GM19463 (cell line): ENCODE measurements at regions not wholly inside any gene's neighbourhood (a gene's known extent, or its start where the extent isn't known, plus 50 kb on each side); places are given as distances from the start of the nearest gene placed in this dataset.

Experiments
- ATAC-seq: cut with Tn5 transposase; IDR thresholded peaks from one replicate; pipeline ENCODE4 v1.9.1; 2021; ENCODE audit warnings: mild to moderate bottlenecking, moderate library complexity; ENCODE audit not compliant: unreplicated experiment

DNA sequence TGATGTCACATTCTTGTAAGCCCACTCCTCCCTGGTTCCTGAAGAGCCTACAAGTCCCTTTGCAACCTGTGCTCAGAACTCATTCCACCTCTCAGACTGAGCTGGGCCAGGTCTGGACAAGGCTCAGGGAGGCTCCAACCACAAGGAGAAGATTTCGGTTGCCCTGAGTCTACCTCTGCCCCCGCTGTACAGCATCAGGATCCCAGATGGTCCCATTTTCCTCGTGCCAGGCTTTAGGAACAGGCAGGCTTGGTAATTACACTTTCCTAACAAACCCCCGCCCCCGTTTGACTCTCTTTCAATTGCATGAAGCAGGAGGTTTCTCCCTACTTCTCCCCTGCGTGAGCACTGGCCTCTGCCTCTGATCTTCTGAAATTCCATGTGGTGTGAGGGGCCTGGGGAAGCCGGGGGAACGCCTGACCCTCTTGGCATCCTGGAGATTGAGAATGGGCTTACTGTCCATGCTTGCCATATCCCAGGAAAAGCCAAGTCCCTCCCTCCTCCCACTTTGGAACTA lies 86.9 kb upstream of the CTNNA1 start:
- ATAC-seq = no peak

GRCh38 chr5:138665261-138665660 lies 88.0 kb upstream of the CTNNA1 start:
- ATAC-seq = no peak

GRCh38 chr5:138664276-138664943 lies 88.8 kb upstream of the CTNNA1 start:
- no peak for ATAC-seq

- ATAC-seq = no peak
These were observed 88.4 kb upstream of the HSPA9 start for GRCh38 chr5:138663561-138663960.

DNA sequence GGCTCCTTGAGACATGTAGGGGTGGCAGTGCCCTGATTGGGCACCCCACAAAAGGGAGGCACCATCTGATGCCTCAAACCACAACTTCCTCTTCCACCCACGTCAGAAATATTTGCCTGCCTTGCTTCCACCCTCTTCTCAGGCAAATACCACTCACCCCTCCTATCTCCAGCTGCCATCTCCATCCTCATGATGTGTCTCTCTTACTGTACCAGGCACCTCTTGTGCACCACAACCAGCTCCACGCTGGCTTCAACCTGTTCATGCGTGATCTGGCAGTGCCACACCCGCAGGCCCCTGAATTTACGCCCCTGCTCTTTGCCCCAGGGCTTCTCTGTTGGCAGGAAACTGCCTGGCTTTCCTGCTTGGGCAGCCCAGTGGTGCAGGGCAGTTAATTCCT lies 87.8 kb upstream of the HSPA9 start:
- peak; percentile 54 for ATAC-seq

- peak; percentile 27 for ATAC-seq
These were observed 87.4 kb upstream of the HSPA9 start for GRCh38 chr5:138662599-138662998.

- ATAC-seq = no peak
These were observed 86.8 kb upstream of the HSPA9 start for GRCh38 chr5:138661991-138662434.

DNA sequence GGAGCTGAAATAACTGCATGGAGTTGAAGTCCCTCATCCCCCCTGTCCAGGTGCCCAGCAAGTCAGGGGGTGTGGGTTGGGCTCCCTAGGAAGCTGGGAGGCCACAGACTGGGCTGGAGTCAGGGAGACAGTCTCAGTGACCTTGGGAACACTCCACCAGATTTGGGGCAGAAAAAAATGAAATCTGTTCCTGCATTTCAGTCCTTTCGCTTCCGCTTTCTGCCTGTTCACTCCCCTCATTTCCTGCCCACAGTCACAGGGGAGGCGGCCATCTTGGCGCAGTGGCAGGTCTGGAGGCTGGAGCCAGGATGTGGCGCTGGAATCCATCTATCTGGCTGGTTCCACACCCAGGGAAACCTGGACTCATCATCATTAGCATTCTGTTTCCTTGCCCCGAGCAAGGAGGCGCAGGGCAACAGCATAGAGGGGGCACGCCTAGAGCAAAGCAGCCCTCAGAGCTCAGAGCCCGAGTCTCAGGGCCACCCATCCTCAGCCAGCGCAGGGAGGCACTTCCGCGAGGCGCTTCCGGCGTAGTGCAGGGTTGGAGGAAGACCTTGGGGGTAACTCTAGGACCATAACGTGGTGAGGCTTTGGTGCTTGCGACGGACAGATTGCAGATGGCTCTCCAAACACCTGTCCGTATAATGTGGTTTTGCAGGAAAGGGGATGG lies 86.2 kb upstream of the HSPA9 start:
- ATAC-seq = no peak

GRCh38 chr5:138660051-138660572 lies 84.9 kb upstream of the HSPA9 start:
- no peak for ATAC-seq

GRCh38 chr5:138659561-138659960 lies 84.4 kb upstream of the HSPA9 start:
- ATAC-seq = no peak

DNA sequence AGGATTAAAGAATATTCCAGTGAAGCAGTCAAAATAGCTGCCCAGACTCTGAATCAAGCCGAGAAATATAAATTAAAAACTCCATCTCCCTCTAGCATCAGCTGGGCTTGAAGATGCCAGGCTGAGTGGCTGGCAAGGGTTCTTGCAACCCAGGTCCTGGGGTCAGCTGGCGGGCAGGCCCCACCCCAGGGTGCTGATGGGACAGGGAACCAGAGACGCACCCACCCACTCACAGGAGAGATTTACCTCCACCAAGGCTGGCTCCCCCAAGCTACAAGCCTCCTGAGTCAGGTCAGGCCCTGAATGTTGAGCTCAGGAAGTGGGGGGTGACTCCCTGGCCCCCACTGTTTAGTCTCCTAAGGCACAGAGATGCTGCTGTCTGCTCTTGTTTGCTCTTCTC lies 83.9 kb upstream of the HSPA9 start:
- ATAC-seq = no peak

DNA sequence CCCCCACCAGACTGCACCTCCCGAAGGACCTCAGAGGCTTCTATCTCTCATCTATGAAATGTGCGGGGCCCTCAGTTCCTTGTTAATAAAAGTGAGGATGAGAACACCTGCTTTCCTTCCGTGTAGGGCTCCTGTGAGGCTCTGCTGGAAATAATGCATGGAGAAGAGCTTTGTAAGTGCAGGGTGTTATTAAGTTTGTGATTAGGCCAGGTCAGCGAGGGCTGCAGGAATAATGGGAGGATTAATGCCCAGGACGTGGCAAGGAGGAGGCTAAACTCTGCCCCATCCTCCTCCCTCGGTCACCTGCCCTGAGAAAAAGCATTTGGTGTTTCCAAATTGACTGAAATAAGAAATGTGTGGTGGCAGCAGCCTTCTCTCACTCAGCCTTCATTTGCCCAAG lies 83.5 kb upstream of the HSPA9 start:
- no peak for ATAC-seq

DNA sequence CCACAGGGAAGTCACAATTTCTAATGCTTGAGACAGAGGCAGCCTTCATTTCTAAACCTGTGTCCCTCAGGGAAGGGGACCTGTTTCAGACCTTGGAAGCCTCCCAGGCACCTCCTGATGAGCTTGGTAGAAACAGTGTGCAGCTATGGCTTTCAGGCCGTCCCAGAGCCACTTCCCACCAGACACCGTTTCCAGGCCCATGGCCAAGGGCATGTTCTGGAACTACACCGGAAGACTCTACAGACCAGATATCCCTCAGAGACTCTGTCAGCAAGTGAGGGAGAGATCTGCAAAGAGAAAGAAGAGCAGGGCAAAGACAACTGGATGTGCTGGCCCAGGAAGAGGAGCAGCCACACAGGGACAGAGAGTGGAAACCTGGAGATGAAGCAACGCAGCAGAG lies 82.2 kb upstream of the HSPA9 start:
- no peak for ATAC-seq

GRCh38 chr5:138656916-138657315 lies 81.7 kb upstream of the HSPA9 start:
- ATAC-seq = no peak

DNA sequence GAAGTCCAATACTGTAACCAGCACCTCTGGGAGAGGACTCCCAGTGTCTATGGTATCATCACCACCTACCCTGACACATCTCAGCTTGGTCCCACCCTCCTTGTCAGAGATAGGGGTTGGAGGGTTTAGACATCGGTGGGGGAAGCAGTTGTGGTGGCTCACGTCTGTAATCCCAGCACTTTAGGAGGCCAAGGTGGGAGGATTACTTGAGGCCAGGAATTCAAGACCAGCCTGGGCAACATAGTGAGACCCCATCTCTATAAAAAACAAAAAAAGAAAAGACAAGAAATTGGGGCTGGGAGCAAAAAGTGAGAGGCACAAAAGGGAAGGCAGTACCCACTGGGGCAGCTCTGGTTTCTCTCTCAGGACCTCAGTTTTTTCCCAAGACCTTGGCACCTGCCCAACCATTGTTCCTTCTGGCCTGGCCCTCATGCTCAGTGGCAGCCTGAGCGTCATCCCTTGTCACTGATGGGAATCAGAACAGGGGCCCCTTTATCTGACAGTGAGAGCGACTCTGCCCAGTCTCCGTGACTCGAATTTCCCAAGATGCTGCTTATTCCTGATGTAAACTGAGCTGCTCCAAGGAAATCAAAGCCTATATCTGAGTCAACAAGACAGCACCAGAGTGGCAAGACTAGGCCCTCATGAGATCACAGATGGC lies 80.5 kb upstream of the HSPA9 start:
- no peak for ATAC-seq

DNA sequence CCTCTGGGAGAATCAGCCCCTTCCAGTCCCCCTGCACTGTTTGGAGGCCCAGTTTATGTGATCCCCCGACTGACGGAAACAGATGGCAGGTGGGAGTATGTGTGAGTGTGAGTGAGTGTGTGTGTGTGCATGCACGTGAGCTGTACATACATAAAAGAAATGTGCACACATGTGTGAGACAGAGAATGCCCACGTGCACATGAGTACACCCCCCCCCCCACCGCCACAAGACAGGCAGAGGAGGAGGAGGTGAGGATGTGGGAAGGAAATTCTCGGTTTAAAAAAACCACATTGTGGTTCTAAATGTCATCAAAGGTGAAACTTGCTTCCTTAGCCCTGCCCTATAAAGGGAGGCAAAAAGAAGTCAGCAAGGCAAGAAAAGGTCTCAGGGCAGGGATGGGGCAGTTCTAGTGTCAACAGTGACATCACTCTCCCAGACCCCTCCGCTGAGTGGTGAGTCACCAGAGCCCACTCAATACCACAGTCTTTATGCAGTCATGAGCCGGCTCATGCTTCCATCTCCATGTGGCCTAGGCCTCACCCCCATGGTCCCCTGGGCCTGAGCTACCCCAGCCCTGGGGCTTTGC lies 79.2 kb upstream of the HSPA9 start:
- peak; percentile 84 for ATAC-seq

GRCh38 chr5:138653502-138653901 lies 78.3 kb upstream of the HSPA9 start:
- no peak for ATAC-seq

DNA sequence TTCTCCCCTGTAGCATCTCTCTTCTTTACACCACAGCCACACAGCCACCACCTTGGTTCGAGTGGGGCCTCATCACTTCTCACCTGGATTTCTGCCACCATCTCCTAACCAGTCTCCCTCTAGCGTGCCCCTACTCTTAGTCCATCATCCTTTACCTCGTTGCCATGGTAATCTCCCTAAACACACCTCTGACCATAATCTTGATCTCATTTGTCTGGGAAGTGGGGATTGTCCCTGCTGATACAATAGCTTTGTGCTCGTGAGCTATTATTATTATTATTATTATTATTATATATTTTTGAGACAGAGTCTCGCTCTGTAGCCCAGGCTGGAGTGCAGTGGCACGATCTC lies 76.5 kb upstream of the HSPA9 start:
- ATAC-seq = no peak

- no peak for ATAC-seq
These were observed 76.0 kb upstream of the HSPA9 start for GRCh38 chr5:138651058-138651766.

- no peak for ATAC-seq
These were observed 75.0 kb upstream of the HSPA9 start for GRCh38 chr5:138650196-138650595.

- no peak for ATAC-seq
These were observed 74.6 kb upstream of the HSPA9 start for GRCh38 chr5:138649775-138650174.
